WTC11 (cell line): ENCODE measurements at regions not wholly inside any gene's neighbourhood (a gene's known extent, or its start where the extent isn't known, plus 50 kb on each side); places are given as distances from the start of the nearest gene placed in this dataset.
A peak's percentile ranks its signal among the peaks of the same experiment; 100 is the strongest.

Experiments
- ATAC-seq: fragments of 200-7000 bp; cut with Tn5 transposase; 2 replicates; pipeline ENCODE4 v1.10.0; 2021; ENCODE audit warnings: mild to moderate bottlenecking, moderate library complexity
- CTCF ChIA-PET: fragments of 300-600 bp; sonication (Branson Sonifier 250); formaldehyde crosslinking; loops from one replicate; lab custom pipeline; 2021; ENCODE audit warnings: antibody characterized with exemption; lab: Charles Lee
- POLR2A ChIA-PET: fragments of 350-600 bp; sonication (Branson Sonifier 250); formaldehyde crosslinking; loops from one replicate; lab custom pipeline; 2021; ENCODE audit warnings: antibody characterized with exemption; lab: Charles Lee
- DNase-seq: peaks from one replicate; pipeline ENCODE4 v3.0.0; 2021; ENCODE audit warnings: low spot score
- H3K27ac Mint-ChIP-seq: 2 replicates; pipeline ENCODE4 v1.8.0; 2021; ENCODE audit warnings: mixed read lengths
- H3K27me3 Mint-ChIP-seq: 2 replicates; pipeline ENCODE4 v1.8.0; 2021; ENCODE audit warnings: low read depth, mild to moderate bottlenecking, moderate library complexity, mixed read lengths
- H3K36me3 Mint-ChIP-seq: 2 replicates; pipeline ENCODE4 v1.8.0; 2021; ENCODE audit warnings: mixed read lengths
- H3K4me1 Mint-ChIP-seq: 2 replicates; pipeline ENCODE4 v1.8.0; 2022; ENCODE audit warnings: mixed read lengths
- H3K4me3 Mint-ChIP-seq: 2 replicates; pipeline ENCODE4 v1.8.0; 2021; ENCODE audit warnings: mild to moderate bottlenecking, moderate library complexity, mixed read lengths
- H3K9me3 Mint-ChIP-seq: 2 replicates; pipeline ENCODE4 v1.8.0; 2021; ENCODE audit warnings: mixed read lengths
- ATF2 ChIP-seq: sonication (generic); formaldehyde crosslinking; IDR thresholded peaks from 2 replicates; pipeline ENCODE4 v1.8.1; 2022; ENCODE audit warnings: low read depth, missing genetic modification reagents, borderline replicate concordance
- E2F1 ChIP-seq: sonication (generic); formaldehyde crosslinking; IDR thresholded peaks from 2 replicates; pipeline ENCODE4 v1.8.0; 2022; ENCODE audit warnings: mild to moderate bottlenecking, missing genetic modification reagents
- EMX1 ChIP-seq: fragments of 250-450 bp; sonication (Bioruptor Pico); IDR thresholded peaks from 2 replicates; pipeline ENCODE4 v1.8.0; 2021; ENCODE audit warnings: mild to moderate bottlenecking
- ETV6 ChIP-seq: sonication (generic); formaldehyde crosslinking; IDR thresholded peaks from 2 replicates; pipeline ENCODE4 v1.8.1; 2022; ENCODE audit warnings: mild to moderate bottlenecking, missing genetic modification reagents
- FOXP1 ChIP-seq: sonication (generic); formaldehyde crosslinking; IDR thresholded peaks from 2 replicates; pipeline ENCODE4 v1.8.0; 2022; ENCODE audit warnings: missing genetic modification reagents, mild to moderate bottlenecking, moderate library complexity, borderline replicate concordance
- IRF2 ChIP-seq: sonication (generic); formaldehyde crosslinking; IDR thresholded peaks from 2 replicates; pipeline ENCODE4 v1.8.0; 2022; ENCODE audit warnings: low read depth, missing genetic modification reagents, borderline replicate concordance
- JUN ChIP-seq: sonication (generic); formaldehyde crosslinking; IDR thresholded peaks from 2 replicates; pipeline ENCODE4 v1.8.0; 2023; ENCODE audit warnings: mild to moderate bottlenecking, missing genetic modification reagents
- MYBL2 ChIP-seq: sonication (generic); formaldehyde crosslinking; IDR thresholded peaks from 2 replicates; pipeline ENCODE4 v1.8.1; 2023; ENCODE audit warnings: mild to moderate bottlenecking, moderate library complexity, missing genetic modification reagents
- NR3C1 ChIP-seq: sonication (generic); formaldehyde crosslinking; conservative IDR thresholded peaks from 2 replicates; pipeline ENCODE4 v1.8.1; 2023; ENCODE audit warnings: low read depth, mild to moderate bottlenecking, missing genetic modification reagents
- RELA ChIP-seq: sonication (generic); formaldehyde crosslinking; IDR thresholded peaks from 2 replicates; pipeline ENCODE4 v1.8.1; 2022; ENCODE audit warnings: missing genetic modification reagents, mild to moderate bottlenecking, borderline replicate concordance
- SOX15 ChIP-seq: fragments of 250-450 bp; sonication (Bioruptor Pico); IDR thresholded peaks from 2 replicates; pipeline ENCODE4 v1.9.0; 2021; ENCODE audit warnings: mild to moderate bottlenecking
- TEAD1 ChIP-seq: sonication (generic); formaldehyde crosslinking; IDR thresholded peaks from 2 replicates; pipeline ENCODE4 v1.8.0; 2022; ENCODE audit warnings: mild to moderate bottlenecking, missing genetic modification reagents
- TP53 ChIP-seq: sonication (generic); formaldehyde crosslinking; IDR thresholded peaks from 2 replicates; pipeline ENCODE4 v1.8.1; 2023; ENCODE audit warnings: mild to moderate bottlenecking, missing genetic modification reagents
- ZBTB21 ChIP-seq: sonication (generic); formaldehyde crosslinking; IDR thresholded peaks from 2 replicates; pipeline ENCODE4 v1.8.1; 2023; ENCODE audit warnings: mild to moderate bottlenecking, missing genetic modification reagents, borderline replicate concordance
- ZNF121 ChIP-seq: sonication (generic); formaldehyde crosslinking; IDR thresholded peaks from 2 replicates; pipeline ENCODE4 v1.8.0; 2023; ENCODE audit warnings: missing genetic modification reagents
- ZNF138 ChIP-seq: sonication (generic); formaldehyde crosslinking; conservative IDR thresholded peaks from 2 replicates; pipeline ENCODE4 v1.8.1; 2022; ENCODE audit warnings: mild to moderate bottlenecking, moderate library complexity, missing genetic modification reagents
- ZNF232 ChIP-seq: sonication (generic); formaldehyde crosslinking; IDR thresholded peaks from 2 replicates; pipeline ENCODE4 v1.8.0; 2022; ENCODE audit warnings: mild to moderate bottlenecking, missing genetic modification reagents
- ZNF396 ChIP-seq: fragments of 250-450 bp; sonication (Bioruptor Pico); IDR thresholded peaks from 2 replicates; pipeline ENCODE4 v1.8.0; 2021; ENCODE audit warnings: mild to moderate bottlenecking, moderate library complexity, borderline replicate concordance
- ZNF416 ChIP-seq: fragments of 250-450 bp; sonication (Bioruptor Pico); IDR thresholded peaks from 2 replicates; pipeline ENCODE4 v1.9.0; 2021; ENCODE audit warnings: mild to moderate bottlenecking, inconsistent platforms
- ZNF423 ChIP-seq: fragments of 250-450 bp; sonication (Bioruptor Pico); IDR thresholded peaks from 2 replicates; pipeline ENCODE4 v2.1.2; 2022; ENCODE audit warnings: mild to moderate bottlenecking, moderate library complexity
- TF ChIP-seq, protein P1 (sequence below): fragments of 250-450 bp; sonication (Bioruptor Pico); conservative IDR thresholded peaks from 2 replicates; pipeline ENCODE4 v1.9.0; 2021; ENCODE audit warnings: mild to moderate bottlenecking
- TF ChIP-seq, protein P2 (sequence below): sonication (generic); formaldehyde crosslinking; IDR thresholded peaks from 2 replicates; pipeline ENCODE4 v1.8.1; 2023; ENCODE audit warnings: mild to moderate bottlenecking, missing genetic modification reagents
- TF ChIP-seq, protein P3 (sequence below): sonication (generic); formaldehyde crosslinking; IDR thresholded peaks from 2 replicates; pipeline ENCODE4 v1.8.1; 2023; ENCODE audit warnings: mild to moderate bottlenecking, moderate library complexity, missing genetic modification reagents
- TF ChIP-seq, protein P4 (sequence below): fragments of 250-450 bp; sonication (Bioruptor Pico); IDR thresholded peaks from 2 replicates; pipeline ENCODE4 v1.9.0; 2021; ENCODE audit warnings: mild to moderate bottlenecking
- TF ChIP-seq, protein P5 (sequence below): sonication (generic); formaldehyde crosslinking; IDR thresholded peaks from 2 replicates; pipeline ENCODE4 v1.8.1; 2022; ENCODE audit warnings: mild to moderate bottlenecking, moderate library complexity, missing genetic modification reagents
- TF ChIP-seq, protein P6 (sequence below): fragments of 250-450 bp; sonication (Bioruptor Pico); IDR thresholded peaks from 2 replicates; pipeline ENCODE4 v1.8.0; 2021; ENCODE audit warnings: mild to moderate bottlenecking

- TF ChIP-seq RELA (no peak), ZNF121 (CRISPR knock-in tag) (no peak), TP53 (CRISPR knock-in tag) (no peak), MYBL2 (CRISPR knock-in tag) (no peak), E2F1 (no peak), JUN (no peak), SOX15 (no peak), ATF2 (CRISPR knock-in tag) (no peak), TEAD1 (CRISPR knock-in tag) (no peak), ZNF396 (CRISPR knock-in tag) (no peak), ZNF138 (CRISPR knock-in tag) (no peak), ZNF423 (CRISPR knock-in tag) (no peak)
- TF ChIP-seq, protein P1, sequence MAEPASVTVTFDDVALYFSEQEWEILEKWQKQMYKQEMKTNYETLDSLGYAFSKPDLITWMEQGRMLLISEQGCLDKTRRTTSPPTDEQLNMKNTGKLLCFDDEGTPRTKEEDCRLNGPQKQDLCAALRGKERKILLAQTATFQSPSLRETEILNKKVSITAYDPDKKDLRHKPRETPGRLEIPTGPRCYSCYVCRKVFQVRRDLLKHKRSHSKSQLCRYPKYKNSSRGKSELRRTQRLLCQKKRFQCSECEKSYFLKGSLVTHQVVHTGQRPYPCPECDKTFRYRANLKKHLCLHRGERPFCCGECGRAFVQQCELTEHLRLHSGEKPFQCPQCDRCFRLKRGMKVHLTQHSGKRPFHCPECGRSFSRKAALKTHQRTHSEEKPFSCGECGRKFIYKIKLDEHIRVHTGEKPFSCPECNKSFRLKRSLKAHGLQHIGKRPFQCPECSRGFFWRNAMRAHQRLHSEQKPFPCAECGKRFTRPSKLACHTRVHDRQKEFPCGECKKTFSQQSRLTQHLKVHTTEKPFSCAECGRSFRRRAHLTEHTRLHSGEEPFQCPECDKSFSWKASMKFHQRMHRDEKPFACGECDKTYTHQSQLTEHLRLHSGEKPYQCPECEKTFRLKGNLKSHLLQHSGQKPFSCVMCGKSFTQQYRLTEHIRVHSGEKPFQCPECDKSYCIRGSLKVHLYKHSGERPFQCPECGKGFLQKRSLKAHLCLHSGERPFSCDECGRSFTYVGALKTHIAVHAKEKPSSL (CRISPR knock-in tag): no peak
These were observed 228.7 kb downstream of the TXNL1 start (continued) for GRCh38 chr18:56409736-56410135.

DNA sequence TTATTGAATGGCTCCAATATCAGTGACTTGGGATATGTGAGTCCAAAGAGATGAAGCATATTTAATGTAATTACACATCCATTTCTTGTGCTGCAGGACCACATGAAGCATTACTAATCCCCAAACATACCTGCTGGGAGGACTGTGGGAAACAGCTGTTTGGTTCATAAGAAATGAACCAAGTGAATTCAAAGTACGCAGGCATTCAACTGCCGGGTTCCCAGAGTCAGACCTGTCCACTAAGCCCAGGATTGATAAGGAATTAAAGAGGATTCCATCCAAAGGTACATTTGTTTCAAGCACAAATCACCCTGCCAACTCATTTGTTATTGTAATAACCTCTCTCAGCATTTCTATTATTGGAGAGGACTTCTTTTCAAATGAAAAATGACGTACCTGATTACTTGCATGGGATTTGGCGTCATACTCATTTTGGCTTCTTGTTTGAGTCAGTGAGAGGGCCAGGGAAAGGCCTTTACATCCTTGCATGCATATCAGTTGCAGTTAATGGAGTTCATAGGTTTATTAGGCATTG is 230.7 kb downstream of the TXNL1 start:
- Mint-ChIP-seq H3K27me3 (peaks cover 5% of the 10 kb centered on the region; the same call in 1 of the 2 replicates), H3K27ac (peak overlapping the region; percentile 55; the same call in 1 of the 2 replicates), H3K4me1 (peaks cover 44% of the 10 kb centered on the region), H3K36me3 (peaks cover 30% of the 10 kb centered on the region), H3K4me3 (no peak overlapping the region), H3K9me3 (peaks cover 26% of the 10 kb centered on the region)
- TF ChIP-seq, protein P2, sequence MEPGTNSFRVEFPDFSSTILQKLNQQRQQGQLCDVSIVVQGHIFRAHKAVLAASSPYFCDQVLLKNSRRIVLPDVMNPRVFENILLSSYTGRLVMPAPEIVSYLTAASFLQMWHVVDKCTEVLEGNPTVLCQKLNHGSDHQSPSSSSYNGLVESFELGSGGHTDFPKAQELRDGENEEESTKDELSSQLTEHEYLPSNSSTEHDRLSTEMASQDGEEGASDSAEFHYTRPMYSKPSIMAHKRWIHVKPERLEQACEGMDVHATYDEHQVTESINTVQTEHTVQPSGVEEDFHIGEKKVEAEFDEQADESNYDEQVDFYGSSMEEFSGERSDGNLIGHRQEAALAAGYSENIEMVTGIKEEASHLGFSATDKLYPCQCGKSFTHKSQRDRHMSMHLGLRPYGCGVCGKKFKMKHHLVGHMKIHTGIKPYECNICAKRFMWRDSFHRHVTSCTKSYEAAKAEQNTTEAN: no peak
- TF ChIP-seq ZNF232 (CRISPR knock-in tag): no peak
- no peak for TF ChIP-seq ZBTB21 (CRISPR knock-in tag)
- TF ChIP-seq, protein P3, sequence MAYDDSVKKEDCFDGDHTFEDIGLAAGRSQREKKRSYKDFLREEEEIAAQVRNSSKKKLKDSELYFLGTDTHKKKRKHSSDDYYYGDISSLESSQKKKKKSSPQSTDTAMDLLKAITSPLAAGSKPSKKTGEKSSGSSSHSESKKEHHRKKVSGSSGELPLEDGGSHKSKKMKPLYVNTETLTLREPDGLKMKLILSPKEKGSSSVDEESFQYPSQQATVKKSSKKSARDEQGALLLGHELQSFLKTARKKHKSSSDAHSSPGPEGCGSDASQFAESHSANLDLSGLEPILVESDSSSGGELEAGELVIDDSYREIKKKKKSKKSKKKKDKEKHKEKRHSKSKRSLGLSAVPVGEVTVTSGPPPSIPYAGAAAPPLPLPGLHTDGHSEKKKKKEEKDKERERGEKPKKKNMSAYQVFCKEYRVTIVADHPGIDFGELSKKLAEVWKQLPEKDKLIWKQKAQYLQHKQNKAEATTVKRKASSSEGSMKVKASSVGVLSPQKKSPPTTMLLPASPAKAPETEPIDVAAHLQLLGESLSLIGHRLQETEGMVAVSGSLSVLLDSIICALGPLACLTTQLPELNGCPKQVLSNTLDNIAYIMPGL (CRISPR knock-in tag): no peak
- no peak for TF ChIP-seq ZNF416
- TF ChIP-seq, protein P4, sequence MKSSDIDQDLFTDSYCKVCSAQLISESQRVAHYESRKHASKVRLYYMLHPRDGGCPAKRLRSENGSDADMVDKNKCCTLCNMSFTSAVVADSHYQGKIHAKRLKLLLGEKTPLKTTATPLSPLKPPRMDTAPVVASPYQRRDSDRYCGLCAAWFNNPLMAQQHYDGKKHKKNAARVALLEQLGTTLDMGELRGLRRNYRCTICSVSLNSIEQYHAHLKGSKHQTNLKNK (CRISPR knock-in tag): no peak
- TF ChIP-seq NR3C1: no peak
- TF ChIP-seq, protein P5, sequence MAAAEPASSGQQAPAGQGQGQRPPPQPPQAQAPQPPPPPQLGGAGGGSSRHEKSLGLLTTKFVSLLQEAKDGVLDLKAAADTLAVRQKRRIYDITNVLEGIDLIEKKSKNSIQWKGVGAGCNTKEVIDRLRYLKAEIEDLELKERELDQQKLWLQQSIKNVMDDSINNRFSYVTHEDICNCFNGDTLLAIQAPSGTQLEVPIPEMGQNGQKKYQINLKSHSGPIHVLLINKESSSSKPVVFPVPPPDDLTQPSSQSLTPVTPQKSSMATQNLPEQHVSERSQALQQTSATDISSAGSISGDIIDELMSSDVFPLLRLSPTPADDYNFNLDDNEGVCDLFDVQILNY: no peak
- no peak for TF ChIP-seq EMX1
- no peak for TF ChIP-seq IRF2 (CRISPR knock-in tag)
- TF ChIP-seq MYBL2 (CRISPR knock-in tag): no peak
- TF ChIP-seq, protein P6, sequence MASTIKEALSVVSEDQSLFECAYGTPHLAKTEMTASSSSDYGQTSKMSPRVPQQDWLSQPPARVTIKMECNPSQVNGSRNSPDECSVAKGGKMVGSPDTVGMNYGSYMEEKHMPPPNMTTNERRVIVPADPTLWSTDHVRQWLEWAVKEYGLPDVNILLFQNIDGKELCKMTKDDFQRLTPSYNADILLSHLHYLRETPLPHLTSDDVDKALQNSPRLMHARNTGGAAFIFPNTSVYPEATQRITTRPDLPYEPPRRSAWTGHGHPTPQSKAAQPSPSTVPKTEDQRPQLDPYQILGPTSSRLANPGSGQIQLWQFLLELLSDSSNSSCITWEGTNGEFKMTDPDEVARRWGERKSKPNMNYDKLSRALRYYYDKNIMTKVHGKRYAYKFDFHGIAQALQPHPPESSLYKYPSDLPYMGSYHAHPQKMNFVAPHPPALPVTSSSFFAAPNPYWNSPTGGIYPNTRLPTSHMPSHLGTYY (CRISPR knock-in tag): no peak
- no peak for TF ChIP-seq ETV6 (CRISPR knock-in tag)
- no peak for TF ChIP-seq FOXP1 (CRISPR knock-in tag)
- no peak for DNase-seq
- POLR2A ChIA-PET: no interaction called here
- CTCF ChIA-PET: no interaction called here
- ATAC-seq: no peak; the same call in 1 of the 2 replicates
